DOHH2 (cell line): ENCODE measurements at regions not wholly inside any gene's neighbourhood (a gene's known extent, or its start where the extent isn't known, plus 50 kb on each side); places are given as distances from the start of the nearest gene placed in this dataset.

Experiments used
- EZH2phosphoT487 ChIP-seq: fragments of 200-600 bp; sonication (generic); IDR thresholded peaks from 2 replicates; pipeline ENCODE4 v1.6.1; 2017; ENCODE audit warnings: borderline replicate concordance, mild to moderate bottlenecking, antibody characterized with exemption, low read length, moderate library complexity, mixed read lengths
- TF ChIP-seq, protein P1 (sequence below): fragments of 200-600 bp; sonication (generic); IDR thresholded peaks from one replicate; pipeline ENCODE4 v1.5.1; 2014; ENCODE audit warnings: antibody characterized with exemption, mild to moderate bottlenecking, low read depth, low read length; ENCODE audit not compliant: poor library complexity, severe bottlenecking

DNA sequence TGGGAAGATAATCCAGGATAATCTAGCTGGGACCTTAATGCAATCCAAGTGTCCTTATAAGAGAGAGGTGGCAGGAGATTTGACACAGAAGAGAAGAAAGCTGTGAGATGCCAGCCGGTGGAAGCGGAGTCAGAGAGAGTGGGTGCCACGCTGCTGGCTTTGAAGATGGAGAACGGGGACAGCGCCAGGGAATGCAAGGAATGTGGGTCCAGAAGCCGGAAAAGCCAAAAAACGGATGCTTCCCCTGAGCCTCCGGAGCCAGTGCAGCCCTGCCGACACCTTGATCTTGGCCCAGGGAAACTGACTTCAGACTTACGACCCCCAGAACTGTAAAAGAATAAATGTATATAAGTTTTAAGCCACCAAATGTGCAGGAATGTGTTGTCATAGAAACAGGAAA is 152.6 kb downstream of the ZNF281 start:
- TF ChIP-seq, protein P1, sequence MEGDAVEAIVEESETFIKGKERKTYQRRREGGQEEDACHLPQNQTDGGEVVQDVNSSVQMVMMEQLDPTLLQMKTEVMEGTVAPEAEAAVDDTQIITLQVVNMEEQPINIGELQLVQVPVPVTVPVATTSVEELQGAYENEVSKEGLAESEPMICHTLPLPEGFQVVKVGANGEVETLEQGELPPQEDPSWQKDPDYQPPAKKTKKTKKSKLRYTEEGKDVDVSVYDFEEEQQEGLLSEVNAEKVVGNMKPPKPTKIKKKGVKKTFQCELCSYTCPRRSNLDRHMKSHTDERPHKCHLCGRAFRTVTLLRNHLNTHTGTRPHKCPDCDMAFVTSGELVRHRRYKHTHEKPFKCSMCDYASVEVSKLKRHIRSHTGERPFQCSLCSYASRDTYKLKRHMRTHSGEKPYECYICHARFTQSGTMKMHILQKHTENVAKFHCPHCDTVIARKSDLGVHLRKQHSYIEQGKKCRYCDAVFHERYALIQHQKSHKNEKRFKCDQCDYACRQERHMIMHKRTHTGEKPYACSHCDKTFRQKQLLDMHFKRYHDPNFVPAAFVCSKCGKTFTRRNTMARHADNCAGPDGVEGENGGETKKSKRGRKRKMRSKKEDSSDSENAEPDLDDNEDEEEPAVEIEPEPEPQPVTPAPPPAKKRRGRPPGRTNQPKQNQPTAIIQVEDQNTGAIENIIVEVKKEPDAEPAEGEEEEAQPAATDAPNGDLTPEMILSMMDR: no peak
- no peak for TF ChIP-seq EZH2phosphoT487
